BLaER1 treated with 17β-estradiol and CSF1 and Interleukin-3, amounts not matched to agents 10 nM and 100 nM (cell line): ENCODE measurements at regions not wholly inside any gene's neighbourhood (a gene's known extent, or its start where the extent isn't known, plus 50 kb on each side); places are given as distances from the start of the nearest gene placed in this dataset.
A peak's percentile ranks its signal among the peaks of the same experiment; 100 is the strongest.
"Not testable (repeated sequence)": the region's sequence is repeated elsewhere in the genome, so short reads cannot be mapped to it uniquely, and the experiment has no call there.

Experiments used
- H3K27ac ChIP-seq, 11 experiments: shearing (Covaris generic); formaldehyde crosslinking; 2 replicates each; pipeline ENCODE4 v1.8.1; 2022
- H3K27me3 ChIP-seq, 11 experiments: shearing (Covaris generic); formaldehyde crosslinking; 2 replicates each; pipeline ENCODE4 v1.8.1; 2022
- H3K36me3 ChIP-seq, 11 experiments: shearing (Covaris generic); formaldehyde crosslinking; 2 replicates each; pipeline ENCODE4 v1.8.1; 2022
- H3K4me1 ChIP-seq, 10 experiments: shearing (Covaris generic); formaldehyde crosslinking; 2 replicates each; pipeline ENCODE4 v1.8.1; 2022
- H3K4me2 ChIP-seq, 11 experiments: shearing (Covaris generic); formaldehyde crosslinking; 2 replicates each; pipeline ENCODE4 v1.8.1; 2022
- H3K4me3 ChIP-seq, 10 experiments: shearing (Covaris generic); formaldehyde crosslinking; 2 replicates each; pipeline ENCODE4 v1.8.1; 2022
- H3K9ac ChIP-seq, 11 experiments: shearing (Covaris generic); formaldehyde crosslinking; 2 replicates each; pipeline ENCODE4 v1.8.1; 2022
- H3K9me3 ChIP-seq, 11 experiments: shearing (Covaris generic); formaldehyde crosslinking; replicated peaks in 1 of 11; 2 replicates each; pipeline ENCODE4 v1.8.1; 2022
- H4K20me1 ChIP-seq, 11 experiments: shearing (Covaris generic); formaldehyde crosslinking; 2 replicates each; pipeline ENCODE4 v1.8.1; 2022
- Cebpa-rat ChIP-seq, 11 experiments: shearing (Covaris generic); IDR thresholded peaks; 2 replicates each; pipeline ENCODE4 v1.8.1; 2022

DNA sequence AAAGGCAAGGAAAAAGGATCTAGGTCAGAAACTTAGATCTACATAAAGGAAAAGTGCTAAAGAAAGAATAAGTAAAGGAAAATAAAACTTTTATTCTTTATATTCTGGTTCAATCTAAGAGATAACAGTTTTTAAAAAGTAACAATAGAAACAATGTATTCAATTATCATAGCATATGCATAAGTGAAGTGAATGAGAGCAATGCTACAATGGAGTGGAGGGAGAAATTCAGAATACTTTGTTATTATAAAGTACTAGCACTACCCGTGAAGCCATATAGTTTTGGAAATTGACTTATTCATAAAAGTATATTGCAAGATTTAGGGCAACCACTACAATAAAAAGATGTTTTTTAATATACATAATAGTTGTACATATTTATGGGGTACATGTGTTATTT, 586.0 kb upstream of the MDGA2 start:
- Histone ChIP-seq H3K27me3 (no peaks in the 10 kb centered on the region), H3K9ac (no peak overlapping the region), H3K4me3 (no peak overlapping the region), H4K20me1 (no peaks in the 10 kb centered on the region), H3K4me1 (no peaks in the 10 kb centered on the region), H3K27ac (no peak overlapping the region), H3K9me3 (no peaks in the 10 kb centered on the region), H3K4me2 (no peak overlapping the region), H3K36me3 (no peaks in the 10 kb centered on the region)
- TF ChIP-seq Cebpa-rat (IDR thresholded peaks at IDR 0.05): no peak

DNA sequence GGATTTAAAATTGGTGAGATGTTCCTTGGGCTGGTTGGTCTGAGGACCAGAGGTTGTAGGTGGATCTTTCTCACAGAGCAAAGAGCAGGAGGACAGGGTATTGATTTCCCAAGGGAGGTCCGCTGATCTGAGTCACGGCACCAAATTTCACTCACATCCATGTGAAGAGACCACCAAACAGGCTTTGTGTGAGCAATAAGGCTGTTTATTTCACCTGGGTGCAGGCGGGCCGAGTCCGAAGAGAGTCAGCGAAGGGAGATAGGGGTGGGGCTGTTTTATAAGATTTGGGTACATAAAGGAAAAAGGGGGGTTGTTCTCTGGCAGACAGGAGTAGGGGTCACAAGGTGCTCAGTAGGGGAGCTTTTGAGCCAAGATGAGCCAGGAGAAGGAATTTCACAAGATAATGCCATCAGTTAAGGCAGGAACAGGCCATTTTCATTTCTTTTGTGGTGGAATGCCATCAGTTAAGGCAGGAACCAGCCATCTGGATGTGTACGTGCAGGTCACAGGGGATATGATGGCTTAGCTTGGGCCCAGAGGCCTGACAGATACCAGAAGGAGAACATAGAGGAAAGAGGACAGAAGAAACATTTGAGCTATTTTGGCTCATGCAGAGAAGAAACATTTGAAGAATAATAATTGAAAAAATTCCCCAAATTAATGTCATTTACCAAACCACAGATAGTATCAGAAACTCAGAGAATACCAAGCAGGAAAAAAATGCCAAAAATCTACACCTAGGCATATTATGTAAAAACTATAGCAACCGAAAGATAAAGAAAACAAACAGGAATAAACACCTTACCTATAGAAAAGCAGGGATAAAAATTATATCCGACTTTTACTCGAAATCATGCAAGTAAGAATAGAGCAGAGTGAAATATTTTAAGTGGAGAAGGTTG, 585.2 kb upstream of the MDGA2 start:
- not testable (repeated sequence) for H3K27me3 ChIP-seq, H3K9me3 ChIP-seq, H3K27ac ChIP-seq, H3K9ac ChIP-seq, H3K4me1 ChIP-seq, H3K4me2 ChIP-seq, H3K4me3 ChIP-seq, H4K20me1 ChIP-seq, H3K36me3 ChIP-seq

DNA sequence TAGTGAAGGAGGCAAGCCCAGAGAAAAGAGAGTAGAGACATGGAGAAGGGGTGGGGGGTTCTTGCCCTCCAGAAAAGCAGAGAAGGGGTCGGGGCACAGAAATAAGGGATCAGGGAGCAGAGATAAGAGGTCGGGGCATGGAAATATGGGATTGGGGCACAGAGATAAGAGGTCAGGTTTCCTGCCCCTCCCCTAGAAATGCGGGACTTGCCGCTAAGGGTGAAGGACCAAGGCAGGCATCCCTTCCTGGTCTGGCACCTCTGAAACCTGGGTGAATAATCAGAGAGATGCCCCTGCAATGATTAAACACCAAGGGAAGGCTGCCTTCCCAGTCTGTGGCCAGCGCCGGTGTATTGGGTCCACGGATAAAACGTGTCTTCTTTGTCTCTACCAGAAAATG, 584.5 kb upstream of the MDGA2 start:
- not testable (repeated sequence) for H3K4me1 ChIP-seq, H3K4me2 ChIP-seq, H3K36me3 ChIP-seq, H3K27ac ChIP-seq, H3K9ac ChIP-seq, H3K9me3 ChIP-seq, H3K27me3 ChIP-seq, H4K20me1 ChIP-seq, H3K4me3 ChIP-seq

DNA sequence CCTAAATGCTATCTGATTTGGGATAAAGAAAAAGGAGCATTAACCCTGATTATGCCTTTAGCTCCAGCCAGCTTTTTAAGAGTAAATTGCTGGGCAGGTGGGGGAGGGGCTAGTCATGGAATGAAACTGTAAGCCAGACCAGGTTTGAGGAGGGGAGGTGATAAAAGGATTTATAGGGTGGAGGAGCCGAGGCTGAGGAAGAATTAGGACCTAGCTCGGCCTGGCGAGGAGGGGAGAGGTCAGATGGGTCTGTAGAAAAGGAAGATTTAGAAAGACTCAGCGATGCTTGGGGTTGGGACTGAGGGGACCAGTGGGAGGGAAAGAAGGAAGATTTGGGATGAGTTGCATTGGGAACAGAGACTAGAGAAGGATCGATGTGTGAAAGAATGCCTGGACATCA, 583.8 kb upstream of the MDGA2 start:
- not testable (repeated sequence) for H3K9ac ChIP-seq, H3K36me3 ChIP-seq, H3K4me3 ChIP-seq, H3K4me1 ChIP-seq, H3K27me3 ChIP-seq, H3K9me3 ChIP-seq, H3K4me2 ChIP-seq, H4K20me1 ChIP-seq, H3K27ac ChIP-seq

DNA sequence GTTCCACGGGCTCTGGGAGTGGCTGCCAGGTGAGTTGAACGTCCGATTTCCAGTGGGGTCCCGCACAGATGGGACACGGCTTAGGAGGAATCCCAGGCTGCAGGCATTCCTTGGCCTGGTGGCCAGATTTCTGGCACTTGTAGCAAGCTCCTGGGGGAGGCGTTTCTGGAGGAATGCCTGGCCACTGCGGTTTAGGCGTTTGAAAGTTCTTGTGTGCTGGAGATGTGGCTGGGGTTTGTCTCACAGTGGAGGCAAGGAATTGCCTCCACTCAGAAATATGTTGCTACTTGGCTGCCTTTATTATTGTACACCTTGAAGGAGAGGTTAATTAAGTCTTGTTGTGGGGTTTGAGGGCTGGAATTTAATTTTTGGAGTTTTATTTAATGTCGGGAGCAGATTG, 583.3 kb upstream of the MDGA2 start:
- H3K27me3 ChIP-seq, H4K20me1 ChIP-seq, H3K4me3 ChIP-seq, H3K4me2 ChIP-seq, H3K9ac ChIP-seq, H3K4me1 ChIP-seq, H3K27ac ChIP-seq, H3K36me3 ChIP-seq, H3K9me3 ChIP-seq: not testable (repeated sequence)

DNA sequence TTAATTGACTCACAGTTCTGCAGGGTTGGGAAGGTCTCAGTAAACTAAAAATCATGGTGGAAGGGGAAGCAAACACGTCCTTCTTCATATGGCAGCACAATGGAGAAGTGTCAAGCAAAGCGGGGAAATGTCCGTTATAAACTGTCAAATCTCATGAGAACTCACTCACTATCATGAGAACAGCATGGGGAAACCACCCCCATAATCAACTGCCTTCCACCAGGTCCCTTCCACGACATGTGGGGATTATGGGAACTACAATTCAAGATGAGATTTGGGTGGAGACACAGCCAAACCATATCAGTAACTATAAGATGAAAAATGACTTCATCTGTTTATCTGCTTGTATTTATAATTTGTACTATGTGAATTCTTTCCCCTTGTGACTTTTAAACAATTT, 577.6 kb upstream of the MDGA2 start:
- Histone ChIP-seq H3K27ac (no peak overlapping the region), H3K4me3 (no peak overlapping the region), H3K9ac (no peak overlapping the region), H3K4me2 (no peak overlapping the region), H3K36me3 (no peaks in the 10 kb centered on the region), H3K4me1 (peaks cover 0 to 11% (median 0%) of the 10 kb centered on the region in 10 experiments; a peak in 4 of 20 replicates), H4K20me1 (no peaks in the 10 kb centered on the region), H3K27me3 (no peaks in the 10 kb centered on the region), H3K9me3 (no peaks in the 10 kb centered on the region)
- no peak for TF ChIP-seq Cebpa-rat (IDR thresholded peaks at IDR 0.05)

DNA sequence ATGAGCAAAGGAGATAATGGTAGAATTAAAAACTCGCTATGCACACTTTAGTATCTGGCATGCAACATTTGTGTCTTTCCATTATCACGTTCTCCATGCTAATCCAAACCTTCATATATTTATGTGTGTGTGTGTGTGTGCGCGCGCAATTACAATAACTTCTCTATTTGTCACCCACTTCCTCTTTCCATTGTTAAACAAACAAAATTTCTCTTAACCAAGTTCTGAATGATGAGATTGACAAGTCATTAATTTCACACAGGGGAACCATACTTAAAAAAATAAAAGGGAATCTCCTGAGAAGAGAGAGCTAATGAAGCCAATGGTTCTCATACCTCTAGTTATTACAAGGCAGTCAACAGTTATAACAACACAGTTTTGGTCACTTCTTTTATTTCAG, 575.9 kb upstream of the MDGA2 start:
- Histone ChIP-seq H3K36me3 (no peaks in the 10 kb centered on the region), H4K20me1 (no peaks in the 10 kb centered on the region), H3K27ac (no peak overlapping the region), H3K9ac (no peak overlapping the region), H3K9me3 (no peaks in the 10 kb centered on the region), H3K4me1 (peaks cover 0 to 11% (median 0%) of the 10 kb centered on the region in 10 experiments; a peak in 4 of 20 replicates), H3K27me3 (no peaks in the 10 kb centered on the region), H3K4me2 (peak overlapping the region in 1 of 11 experiments; percentile 13; a peak in 1 of 22 replicates), H3K4me3 (no peak overlapping the region)
- TF ChIP-seq Cebpa-rat (IDR thresholded peaks at IDR 0.05): no peak

DNA sequence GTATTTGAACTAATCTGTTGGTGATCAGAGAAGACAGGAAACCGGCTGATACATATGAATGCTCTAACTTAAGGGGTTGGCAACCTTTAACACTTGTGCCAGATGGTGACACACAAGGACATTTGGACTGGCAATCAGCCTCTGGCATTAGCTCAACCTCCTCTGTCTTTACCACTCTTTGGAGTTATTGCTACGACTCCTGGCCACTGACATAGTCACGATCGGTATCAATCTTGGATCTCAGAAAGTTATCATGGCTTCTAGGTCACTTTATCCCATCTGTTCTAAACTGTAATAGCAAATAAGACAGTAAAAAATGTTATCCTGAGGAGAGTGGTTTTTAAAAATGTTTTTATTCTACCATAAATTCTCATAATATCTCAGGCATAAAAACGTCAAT, 575.2 kb upstream of the MDGA2 start:
- H3K27me3 ChIP-seq: no peaks in the 10 kb centered on the region
- H3K4me3 ChIP-seq: no peak overlapping the region
- H3K4me2 ChIP-seq: 0 out of 22 replicates have a peak overlapping the region, but pooled peaks of 1 of the 11 experiments have one; percentile 13
- H3K9ac ChIP-seq: no peak overlapping the region
- no peaks in the 10 kb centered on the region for H3K36me3 ChIP-seq
- H3K9me3 ChIP-seq: no peaks in the 10 kb centered on the region
- no peak for TF ChIP-seq Cebpa-rat (IDR thresholded peaks at IDR 0.05)
- no peak overlapping the region for H3K27ac ChIP-seq
- H3K4me1 ChIP-seq: peaks cover 0 to 11% (median 0%) of the 10 kb centered on the region in 10 experiments; a peak in 4 of 20 replicates
- no peaks in the 10 kb centered on the region for H4K20me1 ChIP-seq

DNA sequence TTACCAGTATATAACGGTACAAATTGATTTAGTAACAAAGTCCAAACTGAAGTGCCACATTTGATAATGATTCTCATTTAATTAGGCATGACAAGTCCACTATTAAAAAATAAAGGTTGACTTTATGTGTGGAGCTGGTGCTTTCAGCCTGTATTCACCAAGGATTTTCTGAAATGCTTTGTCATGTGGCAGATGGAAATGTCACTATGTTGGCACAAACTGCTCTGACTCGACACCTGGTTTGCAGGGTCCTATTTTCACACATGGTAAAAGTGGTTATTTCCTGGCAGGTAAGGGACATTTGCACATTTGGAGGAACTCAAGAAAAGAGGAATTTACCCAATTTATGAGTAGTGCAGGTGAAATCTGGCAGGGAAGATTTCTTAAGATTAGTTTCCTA, 572.6 kb upstream of the MDGA2 start:
- Histone ChIP-seq H3K27ac (no peak overlapping the region), H3K9me3 (no peaks in the 10 kb centered on the region), H3K27me3 (no peaks in the 10 kb centered on the region), H3K36me3 (no peaks in the 10 kb centered on the region), H3K4me3 (no peak overlapping the region), H3K9ac (no peak overlapping the region), H4K20me1 (no peaks in the 10 kb centered on the region), H3K4me2 (no peak overlapping the region), H3K4me1 (peaks cover 0 to 11% (median 0%) of the 10 kb centered on the region in 10 experiments; a peak in 4 of 20 replicates)
- TF ChIP-seq Cebpa-rat (IDR thresholded peaks at IDR 0.05): no peak

DNA sequence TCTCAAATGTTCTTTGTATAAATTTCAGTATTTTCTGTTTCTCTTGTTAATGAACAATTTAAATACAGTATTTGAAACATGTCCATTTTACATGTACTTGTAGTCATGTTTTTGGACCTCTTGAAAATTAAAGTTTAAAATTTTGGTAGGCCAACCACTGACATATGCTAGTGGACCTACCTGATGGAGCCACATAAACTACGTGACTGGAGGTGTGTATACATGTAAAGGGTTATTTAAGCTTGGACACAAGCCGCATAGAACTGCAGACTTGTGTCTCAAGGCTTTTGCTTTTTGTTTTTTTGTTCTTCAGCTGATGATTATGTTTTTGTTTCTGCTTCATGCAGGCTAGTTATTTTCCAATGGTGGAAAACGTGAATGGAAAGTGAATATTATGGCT, 568.5 kb upstream of the MDGA2 start:
- Histone ChIP-seq H3K9me3 (no peaks in the 10 kb centered on the region), H3K27me3 (no peaks in the 10 kb centered on the region), H3K4me2 (no peak overlapping the region), H3K9ac (no peak overlapping the region), H3K4me3 (no peak overlapping the region), H3K27ac (no peak overlapping the region), H4K20me1 (no peaks in the 10 kb centered on the region), H3K36me3 (no peaks in the 10 kb centered on the region), H3K4me1 (0 out of 20 replicates have a peak, but pooled peaks cover 0 to 4% (median 0%) of the 10 kb centered on the region in 10 experiments)
- no peak for TF ChIP-seq Cebpa-rat (IDR thresholded peaks at IDR 0.05)
